Activated naive CD8-positive, alpha-beta T cell (primary cell): ENCODE measurements at regions not wholly inside any gene's neighbourhood (a gene's known extent, or its start where the extent isn't known, plus 50 kb on each side); places are given as distances from the start of the nearest gene placed in this dataset.

Experiments used
- H3K27ac Mint-ChIP-seq: one replicate; pipeline ENCODE4 v1.8.0; 2021; ENCODE audit warnings: mixed read lengths
- H3K27me3 Mint-ChIP-seq: one replicate; pipeline ENCODE4 v1.8.0; 2021; ENCODE audit warnings: mixed read lengths
- H3K36me3 Mint-ChIP-seq: one replicate; pipeline ENCODE4 v1.8.0; 2021; ENCODE audit warnings: mixed read lengths
- H3K4me1 Mint-ChIP-seq: one replicate; pipeline ENCODE4 v1.8.0; 2021; ENCODE audit warnings: low read depth, mixed read lengths
- H3K4me3 Mint-ChIP-seq: one replicate; pipeline ENCODE4 v1.8.0; 2021; ENCODE audit warnings: mild to moderate bottlenecking, mixed read lengths
- H3K9me3 Mint-ChIP-seq: one replicate; pipeline ENCODE4 v1.8.0; 2021; ENCODE audit warnings: low read depth, mixed read lengths

DNA sequence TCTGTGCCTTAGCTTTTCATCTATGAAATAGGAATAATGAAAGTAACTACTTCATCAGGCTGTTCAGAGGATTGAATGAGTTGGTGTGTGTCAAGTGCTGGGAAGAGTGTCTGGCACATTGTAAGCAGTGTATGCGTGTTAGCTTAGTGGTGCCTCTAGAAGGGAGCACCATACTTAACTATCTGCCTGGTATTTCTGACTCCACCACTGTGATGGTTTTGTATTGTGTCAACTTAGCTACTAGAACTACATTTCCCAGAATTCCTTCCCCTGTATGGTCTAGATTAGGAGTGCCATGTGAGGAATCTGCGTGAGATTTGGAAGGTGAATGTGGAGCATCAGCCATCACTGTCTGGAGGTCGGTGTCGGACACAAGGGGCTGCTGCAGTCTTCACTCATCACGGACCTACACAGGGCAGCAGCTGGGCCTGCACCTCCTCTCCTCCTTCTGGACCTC, 115.4 kb upstream of the GALNT15 start:
- Mint-ChIP-seq H3K36me3 (no peaks in the 10 kb centered on the region), H3K27me3 (peaks cover 4% of the 10 kb centered on the region), H3K27ac (no peak overlapping the region), H3K4me3 (no peak overlapping the region), H3K9me3 (no peaks in the 10 kb centered on the region), H3K4me1 (no peaks in the 10 kb centered on the region)

DNA sequence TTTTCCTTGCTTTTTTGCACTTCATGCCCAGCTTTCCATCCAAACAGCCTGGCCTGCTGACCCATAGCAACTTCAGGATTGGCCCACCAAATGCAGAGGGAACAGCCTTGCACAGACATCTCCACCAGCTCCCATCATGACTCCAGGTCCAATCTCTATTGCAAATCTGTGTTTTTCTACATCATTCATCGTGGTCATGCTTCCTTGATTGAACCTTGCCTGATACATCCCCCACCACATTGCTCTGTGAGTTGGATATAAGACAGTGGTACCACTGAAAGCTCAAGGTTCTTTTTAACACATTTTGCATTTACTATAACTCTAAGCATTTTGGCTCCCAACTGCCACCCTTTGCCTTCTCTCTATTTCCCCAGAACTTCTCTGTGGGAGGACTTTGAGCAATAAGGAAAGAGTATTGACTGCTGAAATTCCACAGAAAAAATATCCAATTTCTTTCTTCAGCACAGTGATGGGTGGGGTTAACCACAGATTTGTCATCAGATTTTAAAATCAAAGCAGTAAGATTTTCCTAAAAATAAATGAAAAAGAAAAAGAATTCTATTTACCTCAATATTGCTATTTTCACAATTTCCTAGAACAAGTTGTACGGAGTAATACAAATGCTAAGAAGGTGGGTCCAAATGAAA, 114.6 kb upstream of the GALNT15 start:
- H3K4me1 Mint-ChIP-seq, result no peaks in the 10 kb centered on the region
- no peak overlapping the region for H3K4me3 Mint-ChIP-seq
- no peaks in the 10 kb centered on the region for H3K9me3 Mint-ChIP-seq
- H3K27ac Mint-ChIP-seq, result no peak overlapping the region
- H3K36me3 Mint-ChIP-seq, result no peaks in the 10 kb centered on the region
- peaks cover 4% of the 10 kb centered on the region for H3K27me3 Mint-ChIP-seq

DNA sequence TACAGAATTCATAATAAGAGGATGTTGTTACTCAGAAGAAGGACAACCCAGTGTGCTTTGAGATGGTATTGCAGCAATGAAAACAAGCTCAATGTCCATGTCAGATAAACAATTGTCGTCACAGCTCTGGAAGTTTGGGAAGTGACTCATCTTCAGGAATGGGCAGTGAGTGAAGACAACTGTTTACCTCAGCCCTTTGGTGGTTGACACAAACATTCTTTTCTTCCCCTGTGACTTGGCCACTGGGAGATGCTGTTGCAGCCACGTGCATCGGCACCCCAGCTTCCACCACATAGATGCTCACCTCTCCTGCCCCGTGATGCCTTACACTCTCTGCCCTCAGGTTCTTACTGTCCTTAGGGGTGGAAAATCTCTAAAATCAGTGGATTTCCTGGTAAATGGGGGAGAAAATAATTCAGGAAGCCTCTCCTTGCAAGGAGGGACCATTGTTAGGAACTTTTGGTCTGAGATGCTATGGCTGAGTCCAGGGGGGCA, 114.1 kb upstream of the GALNT15 start:
- Mint-ChIP-seq H3K27ac (no peak overlapping the region), H3K4me1 (no peaks in the 10 kb centered on the region), H3K27me3 (peaks cover 4% of the 10 kb centered on the region), H3K9me3 (no peaks in the 10 kb centered on the region), H3K4me3 (no peak overlapping the region), H3K36me3 (no peaks in the 10 kb centered on the region)

DNA sequence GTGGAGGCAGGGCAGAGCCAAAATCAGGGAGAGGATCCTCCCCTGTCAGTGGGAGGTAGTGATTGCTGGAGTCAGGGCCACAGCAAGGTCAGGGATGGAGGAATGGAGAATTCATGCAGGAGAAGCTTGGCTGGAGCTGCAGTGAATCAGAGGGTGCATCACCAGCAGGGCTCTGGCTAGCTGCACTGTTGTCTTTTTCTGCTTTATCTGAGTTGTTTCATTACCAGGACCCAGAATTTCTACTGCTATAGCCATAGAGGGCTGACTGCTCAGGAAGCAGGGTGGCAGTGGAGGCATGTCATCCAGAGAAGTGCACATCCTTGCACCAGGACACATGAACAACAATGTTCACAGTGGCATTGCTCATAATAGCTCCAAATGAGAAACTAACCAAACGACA, 113.5 kb upstream of the GALNT15 start:
- Mint-ChIP-seq H3K9me3 (no peaks in the 10 kb centered on the region), H3K27me3 (peaks cover 4% of the 10 kb centered on the region), H3K27ac (no peak overlapping the region), H3K4me1 (no peaks in the 10 kb centered on the region), H3K36me3 (no peaks in the 10 kb centered on the region), H3K4me3 (no peak overlapping the region)

DNA sequence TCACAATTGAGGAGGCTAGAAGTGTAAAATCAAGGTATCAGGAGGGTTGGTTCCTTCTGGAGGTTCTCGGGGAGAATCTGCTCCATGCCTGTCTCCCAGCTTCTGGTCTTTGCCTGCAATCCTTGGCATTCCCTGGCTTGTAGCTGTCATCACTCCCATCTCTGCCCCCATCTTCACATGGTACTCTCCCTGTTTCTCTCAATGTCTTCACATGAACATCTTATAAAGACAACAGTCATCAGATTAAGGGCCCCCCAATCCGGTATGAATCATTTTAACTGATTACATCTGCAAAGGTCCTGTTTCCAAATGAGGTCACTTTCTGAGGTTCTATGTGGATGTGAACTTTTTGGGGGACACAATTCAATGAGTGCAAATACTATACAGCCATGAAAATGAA, 113.0 kb upstream of the GALNT15 start:
- Mint-ChIP-seq H3K9me3 (no peaks in the 10 kb centered on the region), H3K27me3 (peaks cover 4% of the 10 kb centered on the region)

DNA sequence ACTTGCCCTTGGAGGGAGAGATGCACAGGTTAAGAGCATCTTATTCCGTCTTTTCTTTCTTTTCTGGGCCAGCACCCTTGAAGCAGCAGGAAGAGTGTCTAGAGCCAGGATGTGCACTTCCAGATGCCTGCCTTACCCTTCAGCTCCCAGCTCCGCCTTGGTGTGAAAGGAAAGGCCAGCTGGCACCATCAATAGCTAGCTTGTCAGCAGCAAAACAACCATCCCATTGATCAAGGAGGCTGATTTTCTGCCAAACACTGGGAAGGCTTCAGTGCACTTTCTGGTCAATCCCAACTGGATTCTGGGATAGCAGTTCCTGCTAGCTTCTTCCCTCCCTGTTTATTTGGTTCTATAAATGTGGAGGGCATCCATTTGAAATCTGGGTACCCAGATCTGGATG, 110.9 kb upstream of the GALNT15 start:
- peaks cover 5% of the 10 kb centered on the region for H3K27me3 Mint-ChIP-seq
- H3K4me1 Mint-ChIP-seq, result no peaks in the 10 kb centered on the region
- H3K9me3 Mint-ChIP-seq, result no peaks in the 10 kb centered on the region
- H3K4me3 Mint-ChIP-seq, result no peak overlapping the region
- no peak overlapping the region for H3K27ac Mint-ChIP-seq
- no peaks in the 10 kb centered on the region for H3K36me3 Mint-ChIP-seq

More for the DNA sequence above, 113.0 kb upstream of the GALNT15 start:
- Mint-ChIP-seq H3K27ac (no peak overlapping the region), H3K36me3 (no peaks in the 10 kb centered on the region), H3K4me3 (no peak overlapping the region), H3K4me1 (no peaks in the 10 kb centered on the region)

DNA sequence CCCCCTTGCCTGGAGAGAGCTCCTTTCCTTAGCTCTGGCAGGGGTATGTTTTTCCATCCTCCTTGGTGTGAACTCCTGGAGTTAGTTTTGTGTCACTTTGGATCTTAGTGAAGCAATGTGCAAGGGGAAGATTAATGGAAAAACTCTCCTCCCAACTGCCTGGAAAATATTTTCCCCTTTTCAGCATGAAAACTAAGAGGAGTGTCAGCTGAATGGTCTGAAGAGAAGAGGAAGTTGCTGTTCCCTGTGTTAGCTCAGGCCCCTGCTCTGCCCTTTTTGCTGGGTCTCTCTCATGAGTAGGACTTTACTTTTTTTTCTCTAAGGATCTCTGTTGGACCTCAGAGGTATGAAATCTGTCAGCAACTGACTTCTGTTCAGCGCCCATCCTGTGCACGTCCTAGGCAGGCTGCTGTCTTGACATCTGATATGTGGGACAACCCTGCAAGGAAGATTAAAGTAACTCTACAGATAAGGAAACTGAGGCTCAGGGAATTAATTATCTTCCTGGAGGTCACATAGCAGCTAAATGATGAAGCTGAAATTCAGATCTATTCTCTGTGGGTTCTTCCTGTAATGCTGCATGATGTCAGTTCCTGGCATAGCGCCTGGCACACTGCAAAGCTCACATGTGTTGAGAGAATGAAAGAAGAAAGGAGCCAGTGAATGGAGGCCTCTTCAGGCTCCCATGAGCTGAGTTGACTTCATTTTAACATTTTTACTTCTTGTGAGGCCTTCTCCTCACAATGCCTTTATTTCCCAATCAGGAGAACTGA, 109.7 kb upstream of the GALNT15 start:
- no peaks in the 10 kb centered on the region for H3K9me3 Mint-ChIP-seq
- H3K27ac Mint-ChIP-seq, result no peak overlapping the region
- peaks cover 4% of the 10 kb centered on the region for H3K27me3 Mint-ChIP-seq
- no peaks in the 10 kb centered on the region for H3K4me1 Mint-ChIP-seq
- no peak overlapping the region for H3K4me3 Mint-ChIP-seq
- H3K36me3 Mint-ChIP-seq, result peaks cover 3% of the 10 kb centered on the region

DNA sequence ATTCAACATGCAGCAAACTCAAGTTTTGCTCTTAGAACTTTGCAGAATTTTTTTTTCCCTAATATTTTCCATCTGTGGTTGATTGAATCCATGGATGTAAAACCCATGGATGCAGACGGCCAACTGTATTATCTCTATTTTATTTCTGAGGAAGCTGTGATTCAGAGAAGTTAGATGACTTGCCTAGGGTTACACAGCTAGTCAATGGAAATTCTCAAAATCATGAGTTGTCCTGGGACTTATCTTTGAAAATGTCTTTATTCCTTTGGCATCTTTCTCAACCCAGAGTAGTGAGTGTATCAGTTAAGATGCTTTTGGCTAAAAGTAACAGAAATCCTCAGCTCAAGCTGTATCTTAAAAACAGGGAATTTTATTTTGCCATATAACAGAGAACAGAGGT, 107.9 kb upstream of the GALNT15 start:
- H3K27ac Mint-ChIP-seq, result no peak overlapping the region
- peaks cover 3% of the 10 kb centered on the region for H3K36me3 Mint-ChIP-seq
- no peaks in the 10 kb centered on the region for H3K4me1 Mint-ChIP-seq
- no peak overlapping the region for H3K4me3 Mint-ChIP-seq
- no peaks in the 10 kb centered on the region for H3K9me3 Mint-ChIP-seq
- peaks cover 1% of the 10 kb centered on the region for H3K27me3 Mint-ChIP-seq

DNA sequence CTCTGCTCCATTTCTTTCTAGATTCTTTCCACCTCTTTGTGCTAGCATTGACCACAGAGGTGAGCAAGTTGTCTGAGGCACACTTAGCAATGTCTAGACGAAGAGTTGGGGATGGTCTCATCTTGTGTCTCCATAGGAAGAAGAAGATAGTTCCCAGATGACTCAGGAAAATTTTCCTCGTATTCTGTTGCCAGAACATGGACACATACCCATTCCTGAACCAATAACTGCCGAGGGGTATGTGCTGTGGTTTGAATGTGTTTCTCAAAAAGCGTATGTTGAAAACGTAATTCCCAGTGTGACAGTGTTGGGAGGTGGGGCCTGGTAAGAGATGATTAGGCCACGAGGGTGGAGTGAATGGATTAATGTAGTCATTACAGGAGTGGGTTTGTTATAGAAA, 107.5 kb upstream of the GALNT15 start:
- Mint-ChIP-seq H3K4me1 (no peaks in the 10 kb centered on the region), H3K9me3 (no peaks in the 10 kb centered on the region), H3K27ac (no peak overlapping the region), H3K27me3 (peaks cover 1% of the 10 kb centered on the region), H3K36me3 (peaks cover 3% of the 10 kb centered on the region), H3K4me3 (no peak overlapping the region)

DNA sequence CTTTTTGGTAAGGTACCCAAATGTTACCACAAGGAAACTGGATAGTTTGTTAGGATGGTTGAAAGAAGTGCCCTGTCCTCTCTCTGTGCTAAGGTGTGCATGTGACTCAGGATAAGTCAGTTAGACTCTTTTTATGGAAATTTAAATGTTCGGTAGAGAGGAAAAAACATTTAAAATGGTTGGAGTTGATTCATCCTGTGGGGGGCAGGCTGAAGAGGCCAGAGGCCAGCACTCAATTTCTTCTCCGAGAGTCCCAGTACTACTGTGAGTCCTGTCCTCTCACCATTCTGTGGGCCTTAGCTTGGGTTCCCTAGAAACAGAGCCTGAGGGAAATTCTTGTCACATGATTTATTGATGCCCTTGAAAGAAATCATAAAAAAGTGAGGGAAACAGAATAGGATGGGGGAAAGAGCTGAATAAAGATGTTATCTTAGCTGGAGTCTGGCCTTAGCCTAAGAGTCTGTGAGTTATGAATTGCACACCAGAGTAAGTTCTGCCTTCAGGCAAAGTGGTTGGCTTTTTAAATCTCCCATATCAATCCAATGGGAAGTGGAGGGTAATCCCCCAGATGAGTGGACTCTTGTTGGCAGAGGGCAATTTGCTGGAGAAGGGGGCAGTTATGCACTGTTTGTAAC, 106.5 kb upstream of the GALNT15 start:
- no peaks in the 10 kb centered on the region for H3K9me3 Mint-ChIP-seq
- H3K36me3 Mint-ChIP-seq, result peaks cover 3% of the 10 kb centered on the region
- H3K4me3 Mint-ChIP-seq, result no peak overlapping the region
- H3K27ac Mint-ChIP-seq, result no peak overlapping the region
- no peaks in the 10 kb centered on the region for H3K4me1 Mint-ChIP-seq
- peaks cover 1% of the 10 kb centered on the region for H3K27me3 Mint-ChIP-seq

DNA sequence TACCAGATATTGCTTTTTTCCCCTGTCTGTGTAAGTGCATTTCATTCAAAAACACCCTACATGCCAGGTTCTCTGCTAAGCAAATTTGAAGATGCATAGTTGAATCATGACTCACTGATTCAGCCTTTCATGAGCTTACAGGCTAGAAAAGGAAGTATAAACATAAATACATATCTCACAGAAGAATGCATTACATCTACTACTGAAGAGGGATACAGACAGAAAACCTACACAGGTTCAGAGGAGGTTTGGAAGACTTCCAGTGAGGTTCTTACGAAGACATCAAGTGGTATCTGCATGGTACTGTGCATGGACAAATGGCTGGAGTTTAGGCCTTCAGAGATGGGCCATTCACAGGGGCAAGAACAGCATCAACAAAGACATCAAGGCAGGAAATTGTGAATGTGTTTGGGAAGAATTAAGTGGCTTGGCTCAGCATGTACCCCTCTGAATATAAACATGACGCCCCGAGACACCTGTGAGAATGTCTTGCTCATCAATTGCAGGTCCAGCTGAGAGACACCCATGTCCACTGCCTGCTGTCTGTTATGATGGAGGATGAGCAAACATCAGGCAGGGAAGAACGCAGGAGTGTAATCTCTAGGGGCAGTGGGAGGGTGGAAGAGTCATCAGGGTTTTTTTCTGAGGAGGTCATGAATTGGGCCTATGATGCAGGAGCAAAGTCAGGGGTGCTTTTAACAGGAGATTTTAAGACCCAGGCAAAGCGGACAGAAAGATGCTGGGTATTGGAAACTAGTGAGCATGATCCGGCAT, 105.1 kb upstream of the GALNT15 start:
- Mint-ChIP-seq H3K4me3 (no peak overlapping the region), H3K27ac (no peak overlapping the region), H3K36me3 (peaks cover 3% of the 10 kb centered on the region), H3K4me1 (no peaks in the 10 kb centered on the region), H3K27me3 (peaks cover 1% of the 10 kb centered on the region), H3K9me3 (no peaks in the 10 kb centered on the region)

DNA sequence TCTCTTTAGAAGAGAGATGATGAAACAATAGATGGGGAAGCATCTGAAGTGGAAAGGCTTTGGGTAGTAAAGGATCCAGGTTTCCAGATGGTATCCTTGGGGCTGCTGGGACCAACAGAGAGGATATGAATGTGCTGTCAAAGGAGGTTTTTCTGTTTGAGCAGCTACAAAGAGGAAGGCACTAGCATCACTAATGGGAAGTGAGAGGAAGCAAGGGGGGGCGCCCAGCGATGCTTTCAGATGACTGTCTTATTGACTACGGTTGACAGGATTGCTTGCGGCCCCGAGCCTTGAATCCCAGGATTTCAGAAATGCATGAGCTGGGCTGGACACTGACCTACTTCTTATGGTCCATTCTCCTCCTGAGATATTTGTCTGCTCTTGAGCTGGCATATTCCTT, 103.8 kb upstream of the GALNT15 start:
- no peak overlapping the region for H3K27ac Mint-ChIP-seq
- H3K4me3 Mint-ChIP-seq, result no peak overlapping the region
- no peaks in the 10 kb centered on the region for H3K9me3 Mint-ChIP-seq
- peaks cover 3% of the 10 kb centered on the region for H3K36me3 Mint-ChIP-seq
- H3K27me3 Mint-ChIP-seq, result peaks cover 4% of the 10 kb centered on the region
- no peaks in the 10 kb centered on the region for H3K4me1 Mint-ChIP-seq

DNA sequence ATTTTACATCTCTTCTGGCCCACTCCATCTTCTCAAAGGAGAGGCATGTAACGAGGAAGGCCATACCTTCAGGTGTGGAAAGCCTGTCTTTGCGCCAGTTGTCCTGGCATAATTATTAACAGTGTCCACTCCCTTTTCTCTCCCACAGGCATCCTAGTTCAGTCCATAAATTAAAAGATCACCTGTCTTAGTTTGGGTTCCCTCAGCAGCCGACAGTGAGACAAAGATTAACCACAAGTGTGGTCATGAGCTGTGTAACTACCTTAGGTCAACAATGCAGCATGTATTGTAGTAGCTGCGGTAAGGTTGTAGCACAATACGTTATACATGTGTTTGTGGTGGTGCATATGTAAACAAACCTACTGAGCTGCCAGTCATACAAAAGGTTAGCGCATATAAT, 103.3 kb upstream of the GALNT15 start:
- H3K36me3 Mint-ChIP-seq, result peaks cover 3% of the 10 kb centered on the region
- H3K4me1 Mint-ChIP-seq, result no peaks in the 10 kb centered on the region
- peaks cover 4% of the 10 kb centered on the region for H3K27me3 Mint-ChIP-seq
- no peaks in the 10 kb centered on the region for H3K9me3 Mint-ChIP-seq
- no peak overlapping the region for H3K27ac Mint-ChIP-seq
- no peak overlapping the region for H3K4me3 Mint-ChIP-seq

DNA sequence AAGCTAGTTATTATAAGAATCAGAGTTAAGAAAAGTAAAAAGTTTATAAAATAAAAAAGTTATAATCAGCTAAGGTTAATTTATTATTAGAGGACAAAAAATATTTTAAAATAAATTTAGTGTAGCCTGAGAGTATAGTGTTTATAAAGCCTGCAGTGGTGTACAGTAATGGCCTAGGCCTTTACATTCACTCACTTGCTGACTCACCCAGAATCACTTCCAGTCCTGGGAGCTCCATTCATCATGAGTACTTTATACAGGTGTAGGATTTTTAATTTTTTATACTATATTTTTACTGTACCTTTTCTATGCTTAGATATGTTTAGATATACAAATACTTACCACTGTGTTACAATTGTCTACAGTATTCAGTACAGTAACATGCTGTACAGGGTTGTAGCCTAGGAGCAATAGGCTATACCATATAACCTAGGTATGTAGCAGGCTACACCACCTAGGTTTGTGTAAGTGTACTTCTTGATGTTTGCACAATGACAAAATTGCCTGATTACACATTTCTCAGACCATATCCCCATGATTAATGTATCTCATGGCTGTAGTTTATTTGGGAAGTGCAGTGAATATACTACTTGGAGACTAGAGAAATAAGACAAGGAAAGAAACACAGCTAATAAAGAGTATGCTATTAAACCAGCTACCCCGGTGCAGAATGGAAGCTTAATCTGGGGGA, 101.9 kb upstream of the GALNT15 start:
- Mint-ChIP-seq H3K4me1 (no peaks in the 10 kb centered on the region), H3K4me3 (no peak overlapping the region), H3K36me3 (peaks cover 3% of the 10 kb centered on the region), H3K27me3 (peaks cover 2% of the 10 kb centered on the region), H3K27ac (no peak overlapping the region), H3K9me3 (no peaks in the 10 kb centered on the region)
